Stimulated activated CD8-positive, alpha-beta memory T cell treated with anti-CD3 and anti-CD28 coated beads, Interleukin-4, amount 100 ng/mL, for 24 hours (primary cell): ENCODE measurements at regions not wholly inside any gene's neighbourhood (a gene's known extent, or its start where the extent isn't known, plus 50 kb on each side); places are given as distances from the start of the nearest gene placed in this dataset.

Experiments used
- DNase-seq: peaks from one replicate; pipeline ENCODE4 v3.0.0-alpha.2; 2020; ENCODE audit warnings: low read depth

- DNase-seq = no peak
Measured at GRCh38 chr9:91158946-91159345, 202.8 kb downstream of the AUH start.

GRCh38 chr9:91159664-91160121 is 202.0 kb downstream of the AUH start:
- no peak for DNase-seq

- DNase-seq = no peak
Measured at GRCh38 chr9:91160181-91160580, 201.5 kb downstream of the AUH start.

- DNase-seq = no peak
Measured at GRCh38 chr9:91160599-91161464, 200.9 kb downstream of the AUH start.

- DNase-seq = no peak
Measured at GRCh38 chr9:91161465-91162300, 200.0 kb downstream of the AUH start.

- DNase-seq = no peak
Measured at GRCh38 chr9:91162311-91162710, 199.4 kb downstream of the AUH start.

- DNase-seq = peak; percentile 59
Measured at GRCh38 chr9:91162784-91163443, 198.8 kb downstream of the AUH start.

- no peak for DNase-seq
Measured at GRCh38 chr9:91163444-91163772, 198.3 kb downstream of the AUH start.

GRCh38 chr9:91163773-91164471 is 197.8 kb downstream of the AUH start:
- no peak for DNase-seq
